ENCODE measurements at regions not wholly inside any gene's neighbourhood (a gene's known extent, or its start where the extent isn't known, plus 50 kb on each side); places are given as distances from the start of the nearest gene placed in this dataset.

DNA sequence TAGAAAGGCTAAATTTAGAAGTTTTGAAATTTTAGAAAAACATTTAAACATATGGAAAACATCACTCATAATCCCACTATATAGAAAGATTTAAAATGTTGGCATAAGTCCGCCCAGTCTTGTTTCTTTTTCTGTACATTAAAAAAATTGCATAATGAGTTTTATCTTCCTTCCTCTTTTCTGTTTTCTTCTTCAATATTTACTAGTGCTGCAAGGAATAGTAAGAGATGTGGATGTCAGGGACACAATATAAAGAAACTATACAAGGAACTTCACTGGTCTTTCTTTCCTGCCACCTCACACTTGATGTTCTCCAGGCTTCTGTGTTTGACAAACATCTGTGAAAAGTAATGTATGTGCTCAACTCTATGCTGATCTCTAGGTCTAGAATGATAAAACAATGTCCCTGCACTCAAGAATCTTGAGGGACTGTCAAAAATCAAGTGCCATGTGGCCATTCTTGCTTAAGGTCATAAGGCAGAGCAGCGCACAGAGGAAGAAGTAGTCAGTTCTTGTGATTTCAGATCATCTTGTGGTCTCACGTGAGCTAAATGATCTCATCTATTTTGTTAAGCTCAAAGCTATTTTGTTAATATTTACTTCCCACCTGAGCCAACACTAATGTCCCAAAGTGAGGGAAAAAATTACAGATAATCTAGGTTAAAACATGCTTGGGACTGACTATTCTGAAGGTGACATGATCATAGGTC, 186.9 kb upstream of the OBI1 start:
- Histone ChIP-seq H3K9ac (no peak overlapping the region), H3K27ac (ENCODE audit: low read depth in 2 of 2, low read length in 1 of 2) (no peak overlapping the region), H3K36me3 (replicated peaks in 1 of 2; ENCODE audit: control insufficient read depth in 1 of 2, insufficient read depth in 2 of 2, low read length in 1 of 2) (no peaks in the 10 kb centered on the region), H3K4me1 (ENCODE audit: control insufficient read depth in 1 of 2, insufficient read depth in 2 of 2, low read depth in 1 of 2, low read length in 1 of 2) (no peaks in the 10 kb centered on the region), H3K4me3 (ENCODE audit: low read depth in 2 of 2, low read length in 1 of 2) (no peak overlapping the region), H3F3A (replicated peaks; ENCODE audit: insufficient read depth) (no peaks in the 10 kb centered on the region), H3K27me3 (ENCODE audit: insufficient read depth) (no peaks in the 10 kb centered on the region), H3K9me2 (no peaks in the 10 kb centered on the region), H3K9me3 (no peaks in the 10 kb centered on the region), H3K79me2 (ENCODE audit: insufficient read depth) (no peaks in the 10 kb centered on the region), H3K4me2 (no peak overlapping the region), H4K20me1 (ENCODE audit: insufficient read depth) (no peaks in the 10 kb centered on the region), H2AFZ (ENCODE audit: low read depth) (no peak overlapping the region)
- TF ChIP-seq, protein P1, sequence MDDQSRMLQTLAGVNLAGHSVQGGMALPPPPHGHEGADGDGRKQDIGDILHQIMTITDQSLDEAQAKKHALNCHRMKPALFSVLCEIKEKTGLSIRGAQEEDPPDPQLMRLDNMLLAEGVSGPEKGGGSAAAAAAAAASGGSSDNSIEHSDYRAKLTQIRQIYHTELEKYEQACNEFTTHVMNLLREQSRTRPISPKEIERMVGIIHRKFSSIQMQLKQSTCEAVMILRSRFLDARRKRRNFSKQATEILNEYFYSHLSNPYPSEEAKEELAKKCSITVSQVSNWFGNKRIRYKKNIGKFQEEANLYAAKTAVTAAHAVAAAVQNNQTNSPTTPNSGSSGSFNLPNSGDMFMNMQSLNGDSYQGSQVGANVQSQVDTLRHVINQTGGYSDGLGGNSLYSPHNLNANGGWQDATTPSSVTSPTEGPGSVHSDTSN (IDR thresholded peaks at IDR 0.05), result no peak
- TF ChIP-seq NFIC (IDR thresholded peaks at IDR 0.05; ENCODE audit: borderline replicate concordance) (no peak), SIN3A (IDR thresholded peaks at IDR 0.05; ENCODE audit: borderline replicate concordance, low read depth, low read length) (no peak)
- WGBS (ENCODE audit: low lambda C conversion rate), result 38% methylated on average over 3 of the region's 3 CpGs
- DNase-seq, result no peak
- POLR2A ChIA-PET, result no interaction called here
- CTCF ChIA-PET, result no interaction called here

DNA sequence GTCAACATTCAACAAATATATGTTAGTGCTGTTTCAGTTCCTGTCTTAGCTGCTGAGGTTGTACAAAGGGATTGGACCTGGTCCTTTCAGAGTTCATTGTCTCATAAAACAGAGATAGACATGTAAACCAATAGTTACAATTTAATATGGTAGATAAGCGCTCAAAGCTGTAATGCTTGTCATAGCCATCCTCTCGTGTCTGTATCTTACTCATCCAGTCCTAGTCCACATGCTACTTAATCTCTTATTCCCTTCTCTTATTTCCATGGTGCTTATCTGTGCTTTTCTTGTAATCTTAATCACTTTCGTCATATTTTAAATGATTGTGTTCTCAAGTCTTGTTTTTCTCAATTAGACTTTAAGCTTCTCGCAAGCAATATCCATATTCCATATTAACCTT, 185.2 kb upstream of the OBI1 start:
- 52% methylated on average over 4 of the region's 4 CpGs for WGBS (ENCODE audit: low lambda C conversion rate)
- DNase-seq, result no peak
- Histone ChIP-seq H3K79me2 (ENCODE audit: insufficient read depth) (no peaks in the 10 kb centered on the region), H3K36me3 (replicated peaks in 1 of 2; ENCODE audit: control insufficient read depth in 1 of 2, insufficient read depth in 2 of 2, low read length in 1 of 2) (no peaks in the 10 kb centered on the region), H3F3A (replicated peaks; ENCODE audit: insufficient read depth) (no peaks in the 10 kb centered on the region), H3K9me2 (no peaks in the 10 kb centered on the region), H2AFZ (ENCODE audit: low read depth) (no peak overlapping the region), H3K9me3 (no peaks in the 10 kb centered on the region), H3K4me3 (ENCODE audit: low read depth in 2 of 2, low read length in 1 of 2) (no peak overlapping the region), H3K4me1 (ENCODE audit: control insufficient read depth in 1 of 2, insufficient read depth in 2 of 2, low read depth in 1 of 2, low read length in 1 of 2) (no peaks in the 10 kb centered on the region), H4K20me1 (ENCODE audit: insufficient read depth) (no peaks in the 10 kb centered on the region), H3K27ac (ENCODE audit: low read depth in 2 of 2, low read length in 1 of 2) (no peak overlapping the region), H3K4me2 (no peak overlapping the region), H3K9ac (no peak overlapping the region), H3K27me3 (ENCODE audit: insufficient read depth) (no peaks in the 10 kb centered on the region)
- ChIA-PET POLR2A (no interaction called here), CTCF (interaction anchor here (0.8 to 1.1 kb wide), 2 partner anchors 8 to 20 kb away, joined by 3 to 5 read pairs; no protein-coding TSS in a partner anchor)
- TF ChIP-seq YY1 (IDR thresholded peaks at IDR 0.05; ENCODE audit: low read depth) (no peak), TAF1 (IDR thresholded peaks at IDR 0.05; ENCODE audit: borderline replicate concordance, low read depth, low read length) (no peak), RAD21 (IDR thresholded peaks at IDR 0.05; ENCODE audit: low read length) (no peak), GABPA (IDR thresholded peaks at IDR 0.05; ENCODE audit: low read depth) (no peak), EZH2phosphoT487 (IDR thresholded peaks at IDR 0.05; ENCODE audit: borderline replicate concordance, low read depth) (no peak), RCOR1 (IDR thresholded peaks at IDR 0.05; ENCODE audit: low read length) (no peak), CHD2 (IDR thresholded peaks at IDR 0.05; ENCODE audit: low read length, partially characterized antibody) (no peak), MXI1 (IDR thresholded peaks at IDR 0.05; ENCODE audit: low read depth, low read length) (no peak), RXRA (IDR thresholded peaks at IDR 0.05; ENCODE audit: borderline replicate concordance, low read depth) (no peak)
- TF ChIP-seq, protein P2, sequence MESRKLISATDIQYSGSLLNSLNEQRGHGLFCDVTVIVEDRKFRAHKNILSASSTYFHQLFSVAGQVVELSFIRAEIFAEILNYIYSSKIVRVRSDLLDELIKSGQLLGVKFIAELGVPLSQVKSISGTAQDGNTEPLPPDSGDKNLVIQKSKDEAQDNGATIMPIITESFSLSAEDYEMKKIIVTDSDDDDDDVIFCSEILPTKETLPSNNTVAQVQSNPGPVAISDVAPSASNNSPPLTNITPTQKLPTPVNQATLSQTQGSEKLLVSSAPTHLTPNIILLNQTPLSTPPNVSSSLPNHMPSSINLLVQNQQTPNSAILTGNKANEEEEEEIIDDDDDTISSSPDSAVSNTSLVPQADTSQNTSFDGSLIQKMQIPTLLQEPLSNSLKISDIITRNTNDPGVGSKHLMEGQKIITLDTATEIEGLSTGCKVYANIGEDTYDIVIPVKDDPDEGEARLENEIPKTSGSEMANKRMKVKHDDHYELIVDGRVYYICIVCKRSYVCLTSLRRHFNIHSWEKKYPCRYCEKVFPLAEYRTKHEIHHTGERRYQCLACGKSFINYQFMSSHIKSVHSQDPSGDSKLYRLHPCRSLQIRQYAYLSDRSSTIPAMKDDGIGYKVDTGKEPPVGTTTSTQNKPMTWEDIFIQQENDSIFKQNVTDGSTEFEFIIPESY (IDR thresholded peaks at IDR 0.05; ENCODE audit: borderline replicate concordance, low read depth), result no peak
- TF ChIP-seq, protein P1 (IDR thresholded peaks at IDR 0.05), result no peak
- TF ChIP-seq, protein P3, sequence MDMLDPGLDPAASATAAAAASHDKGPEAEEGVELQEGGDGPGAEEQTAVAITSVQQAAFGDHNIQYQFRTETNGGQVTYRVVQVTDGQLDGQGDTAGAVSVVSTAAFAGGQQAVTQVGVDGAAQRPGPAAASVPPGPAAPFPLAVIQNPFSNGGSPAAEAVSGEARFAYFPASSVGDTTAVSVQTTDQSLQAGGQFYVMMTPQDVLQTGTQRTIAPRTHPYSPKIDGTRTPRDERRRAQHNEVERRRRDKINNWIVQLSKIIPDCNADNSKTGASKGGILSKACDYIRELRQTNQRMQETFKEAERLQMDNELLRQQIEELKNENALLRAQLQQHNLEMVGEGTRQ (IDR thresholded peaks at IDR 0.05; ENCODE audit: borderline replicate concordance, low read depth, low read length), result no peak
- TF ChIP-seq, protein P4, sequence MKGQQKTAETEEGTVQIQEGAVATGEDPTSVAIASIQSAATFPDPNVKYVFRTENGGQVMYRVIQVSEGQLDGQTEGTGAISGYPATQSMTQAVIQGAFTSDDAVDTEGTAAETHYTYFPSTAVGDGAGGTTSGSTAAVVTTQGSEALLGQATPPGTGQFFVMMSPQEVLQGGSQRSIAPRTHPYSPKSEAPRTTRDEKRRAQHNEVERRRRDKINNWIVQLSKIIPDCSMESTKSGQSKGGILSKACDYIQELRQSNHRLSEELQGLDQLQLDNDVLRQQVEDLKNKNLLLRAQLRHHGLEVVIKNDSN (IDR thresholded peaks at IDR 0.05; ENCODE audit: borderline replicate concordance, low read depth), result no peak
- TF ChIP-seq, protein P5, sequence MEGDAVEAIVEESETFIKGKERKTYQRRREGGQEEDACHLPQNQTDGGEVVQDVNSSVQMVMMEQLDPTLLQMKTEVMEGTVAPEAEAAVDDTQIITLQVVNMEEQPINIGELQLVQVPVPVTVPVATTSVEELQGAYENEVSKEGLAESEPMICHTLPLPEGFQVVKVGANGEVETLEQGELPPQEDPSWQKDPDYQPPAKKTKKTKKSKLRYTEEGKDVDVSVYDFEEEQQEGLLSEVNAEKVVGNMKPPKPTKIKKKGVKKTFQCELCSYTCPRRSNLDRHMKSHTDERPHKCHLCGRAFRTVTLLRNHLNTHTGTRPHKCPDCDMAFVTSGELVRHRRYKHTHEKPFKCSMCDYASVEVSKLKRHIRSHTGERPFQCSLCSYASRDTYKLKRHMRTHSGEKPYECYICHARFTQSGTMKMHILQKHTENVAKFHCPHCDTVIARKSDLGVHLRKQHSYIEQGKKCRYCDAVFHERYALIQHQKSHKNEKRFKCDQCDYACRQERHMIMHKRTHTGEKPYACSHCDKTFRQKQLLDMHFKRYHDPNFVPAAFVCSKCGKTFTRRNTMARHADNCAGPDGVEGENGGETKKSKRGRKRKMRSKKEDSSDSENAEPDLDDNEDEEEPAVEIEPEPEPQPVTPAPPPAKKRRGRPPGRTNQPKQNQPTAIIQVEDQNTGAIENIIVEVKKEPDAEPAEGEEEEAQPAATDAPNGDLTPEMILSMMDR (IDR thresholded peaks at IDR 0.05), result no peak

Data from SK-N-SH (cell line).